ENCODE measurements at regions not wholly inside any gene's neighbourhood (a gene's known extent, or its start where the extent isn't known, plus 50 kb on each side); places are given as distances from the start of the nearest gene placed in this dataset.

DNA sequence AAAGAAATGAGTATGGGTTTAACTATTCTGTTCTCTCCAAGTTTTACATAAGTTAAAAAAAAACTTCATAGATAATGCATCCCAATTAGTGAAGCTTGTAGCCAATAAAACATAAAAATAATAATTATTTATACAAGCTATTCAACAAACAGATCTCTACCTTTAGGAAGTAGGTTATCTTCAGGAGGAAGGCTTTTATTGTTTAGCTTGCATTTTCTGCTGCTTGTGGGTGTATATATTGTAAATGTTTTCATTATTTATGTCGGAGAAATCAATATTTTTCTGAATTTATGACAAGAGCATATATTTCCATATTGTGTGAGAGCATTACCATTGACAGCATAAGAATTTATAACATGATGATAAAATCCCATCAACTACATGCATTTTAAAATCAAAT, 208.3 kb downstream of the TRAM1L1 start:
- WGBS, 4 donors: 65 to 78% (median 75%) methylated on average over 1 of the region's 1 CpG
- ATAC-seq: no peak
- no peaks in the 10 kb centered on the region for H3K27me3 ChIP-seq
- no peaks in the 10 kb centered on the region for H3K36me3 ChIP-seq
- TF ChIP-seq, protein P1, sequence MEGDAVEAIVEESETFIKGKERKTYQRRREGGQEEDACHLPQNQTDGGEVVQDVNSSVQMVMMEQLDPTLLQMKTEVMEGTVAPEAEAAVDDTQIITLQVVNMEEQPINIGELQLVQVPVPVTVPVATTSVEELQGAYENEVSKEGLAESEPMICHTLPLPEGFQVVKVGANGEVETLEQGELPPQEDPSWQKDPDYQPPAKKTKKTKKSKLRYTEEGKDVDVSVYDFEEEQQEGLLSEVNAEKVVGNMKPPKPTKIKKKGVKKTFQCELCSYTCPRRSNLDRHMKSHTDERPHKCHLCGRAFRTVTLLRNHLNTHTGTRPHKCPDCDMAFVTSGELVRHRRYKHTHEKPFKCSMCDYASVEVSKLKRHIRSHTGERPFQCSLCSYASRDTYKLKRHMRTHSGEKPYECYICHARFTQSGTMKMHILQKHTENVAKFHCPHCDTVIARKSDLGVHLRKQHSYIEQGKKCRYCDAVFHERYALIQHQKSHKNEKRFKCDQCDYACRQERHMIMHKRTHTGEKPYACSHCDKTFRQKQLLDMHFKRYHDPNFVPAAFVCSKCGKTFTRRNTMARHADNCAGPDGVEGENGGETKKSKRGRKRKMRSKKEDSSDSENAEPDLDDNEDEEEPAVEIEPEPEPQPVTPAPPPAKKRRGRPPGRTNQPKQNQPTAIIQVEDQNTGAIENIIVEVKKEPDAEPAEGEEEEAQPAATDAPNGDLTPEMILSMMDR (IDR thresholded peaks at IDR 0.05): no peak
- no peak for TF ChIP-seq POLR2A (IDR thresholded peaks at IDR 0.05)
- no peak overlapping the region for H3K4me3 ChIP-seq
- no peak overlapping the region for H3K27ac ChIP-seq
- intact Hi-C loops (cut with DNase I): no loop called here
- no peak for DNase-seq
- no peaks in the 10 kb centered on the region for H3K9me3 ChIP-seq
- no peaks in the 10 kb centered on the region for H3K4me1 ChIP-seq

DNA sequence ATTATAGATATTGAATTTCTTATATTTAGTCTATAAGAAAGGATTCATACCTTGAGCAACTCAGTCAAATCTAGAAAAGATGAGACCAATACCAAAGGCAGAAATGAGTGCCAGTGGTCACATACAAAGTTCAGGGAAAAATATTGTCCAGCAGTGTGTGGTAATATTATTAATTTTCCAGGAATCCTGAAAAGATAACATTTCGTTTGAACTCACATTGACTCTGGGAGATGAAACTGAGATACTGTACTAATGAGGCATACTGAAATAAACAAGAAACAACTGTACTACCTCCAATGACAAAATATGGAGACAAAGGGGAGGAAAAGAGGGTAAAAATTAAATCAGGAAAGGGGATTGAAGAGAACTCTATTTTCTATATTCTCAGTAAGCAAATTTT, 212.4 kb downstream of the TRAM1L1 start:
- intact Hi-C loops (cut with DNase I): no loop called here
- H3K9me3 ChIP-seq: no peaks in the 10 kb centered on the region
- 11 to 37% (median 19%) methylated on average over 1 of the region's 1 CpG for WGBS, 4 donors
- H3K4me3 ChIP-seq: no peak overlapping the region
- no peaks in the 10 kb centered on the region for H3K4me1 ChIP-seq
- H3K27me3 ChIP-seq: no peaks in the 10 kb centered on the region
- no peaks in the 10 kb centered on the region for H3K36me3 ChIP-seq
- ATAC-seq: no peak
- no peak overlapping the region for H3K27ac ChIP-seq
- no peak for DNase-seq
- TF ChIP-seq, protein P1 (IDR thresholded peaks at IDR 0.05): no peak
- no peak for TF ChIP-seq POLR2A (IDR thresholded peaks at IDR 0.05)

DNA sequence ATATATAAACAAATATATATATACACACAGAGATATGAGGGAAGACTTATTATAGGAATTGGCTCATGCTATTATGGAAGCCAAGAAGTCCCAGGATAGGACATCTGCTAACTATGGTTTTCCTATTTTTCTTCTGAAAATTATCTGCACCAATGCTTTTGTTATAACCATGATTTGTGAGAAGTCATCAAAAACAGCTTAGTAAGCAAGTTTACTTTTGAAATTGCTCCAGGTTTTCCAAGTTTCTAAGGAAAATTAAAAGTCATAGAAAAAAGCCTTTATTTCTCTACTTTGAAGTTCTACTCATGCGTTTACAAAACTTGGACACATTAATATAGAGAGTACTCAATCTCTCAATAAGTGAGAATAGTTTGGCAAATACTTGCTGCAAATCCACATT, 213.1 kb downstream of the TRAM1L1 start:
- no peak for ATAC-seq
- Histone ChIP-seq H3K27ac (no peak overlapping the region), H3K9me3 (no peaks in the 10 kb centered on the region), H3K27me3 (no peaks in the 10 kb centered on the region), H3K36me3 (no peaks in the 10 kb centered on the region), H3K4me3 (no peak overlapping the region), H3K4me1 (no peaks in the 10 kb centered on the region)
- no peak for DNase-seq
- no peak for TF ChIP-seq POLR2A (IDR thresholded peaks at IDR 0.05)
- TF ChIP-seq, protein P1 (IDR thresholded peaks at IDR 0.05): no peak
- intact Hi-C loops (cut with DNase I): no loop called here
- 72 to 93% (median 81%) methylated on average over 1 of the region's 1 CpG for WGBS, 4 donors

DNA sequence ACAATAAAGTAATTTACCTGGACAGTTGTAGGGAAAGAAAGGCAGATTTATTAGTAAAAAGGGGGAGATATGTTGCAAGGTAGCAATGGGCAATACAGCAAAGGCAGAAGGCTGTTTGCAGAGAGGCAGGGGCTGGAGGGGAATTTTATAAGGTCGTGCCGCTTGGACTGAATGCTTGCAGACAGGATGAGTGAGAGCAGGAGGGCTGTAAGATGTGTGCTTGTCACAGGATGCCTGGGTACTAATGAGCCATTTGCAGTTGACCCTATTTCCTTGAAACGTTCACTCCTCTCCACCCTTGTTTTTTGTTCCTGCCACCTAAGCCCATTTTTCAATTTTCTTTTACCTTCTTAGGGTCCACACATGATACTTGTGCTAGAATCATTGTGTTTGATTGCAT, 214.7 kb downstream of the TRAM1L1 start:
- TF ChIP-seq POLR2A (IDR thresholded peaks at IDR 0.05): no peak
- TF ChIP-seq, protein P1 (IDR thresholded peaks at IDR 0.05): no peak

More for the DNA sequence above, 214.7 kb downstream of the TRAM1L1 start:
- H3K4me3 ChIP-seq: no peak overlapping the region
- no peaks in the 10 kb centered on the region for H3K4me1 ChIP-seq
- ATAC-seq: no peak
- WGBS, 4 donors: 15 to 29% (median 21%) methylated on average over 3 of the region's 3 CpGs
- no peaks in the 10 kb centered on the region for H3K27me3 ChIP-seq
- H3K9me3 ChIP-seq: no peaks in the 10 kb centered on the region
- intact Hi-C loops (cut with DNase I): no loop called here
- H3K36me3 ChIP-seq: no peaks in the 10 kb centered on the region
- H3K27ac ChIP-seq: no peak overlapping the region
- DNase-seq: no peak

All from heart left ventricle (tissue), 16 donors.